ENCODE measurements at regions not wholly inside any gene's neighbourhood (a gene's known extent, or its start where the extent isn't known, plus 50 kb on each side); places are given as distances from the start of the nearest gene placed in this dataset.

GRCh38 chr2:95700519-95700918 is 108.7 kb downstream of the TRIM43 start:
- TF ChIP-seq CTCF (conservative IDR thresholded peaks at IDR 0.05) (no peak), ZFX (IDR thresholded peaks at IDR 0.05) (no peak)
